Endodermal cell (in vitro differentiated cells): ENCODE measurements at regions not wholly inside any gene's neighbourhood (a gene's known extent, or its start where the extent isn't known, plus 50 kb on each side); places are given as distances from the start of the nearest gene placed in this dataset.

Experiments
- DNase-seq: peaks from one replicate; pipeline ENCODE4 v3.0.0-alpha.2; 2017
- H3K27ac ChIP-seq: 2 replicates; pipeline ENCODE4 v1.5.1; 2013; ENCODE audit warnings: mild to moderate bottlenecking, low read depth, low read length, moderate library complexity
- H3K27me3 ChIP-seq: 2 replicates; pipeline ENCODE4 v1.6.1; 2013; ENCODE audit warnings: mild to moderate bottlenecking, low read length, moderate library complexity; ENCODE audit not compliant: insufficient read depth, control insufficient read depth, poor library complexity, severe bottlenecking
- H3K36me3 ChIP-seq: 2 replicates; pipeline ENCODE4 v1.7.0; 2013; ENCODE audit warnings: mild to moderate bottlenecking, low read length, moderate library complexity; ENCODE audit not compliant: control insufficient read depth, insufficient read depth
- H3K4me1 ChIP-seq: one replicate; pipeline ENCODE4 v1.7.0; 2013; ENCODE audit warnings: low read length; ENCODE audit not compliant: control insufficient read depth, insufficient read depth
- H3K4me3 ChIP-seq: 2 replicates; pipeline ENCODE4 v1.5.1; 2013; ENCODE audit warnings: mild to moderate bottlenecking, low read length, moderate library complexity
- H3K9ac ChIP-seq: 2 replicates; pipeline ENCODE4 v1.6.1; 2013; ENCODE audit warnings: mild to moderate bottlenecking, low read length, moderate library complexity; ENCODE audit not compliant: poor library complexity, severe bottlenecking; ENCODE audit errors: extremely low read depth
- H3K9me3 ChIP-seq: 2 replicates; pipeline ENCODE4 v1.6.1; 2013; ENCODE audit warnings: mild to moderate bottlenecking, low read length, moderate library complexity; ENCODE audit not compliant: control insufficient read depth
- H3K27ac Mint-ChIP-seq: 2 replicates; pipeline ENCODE4 v1.8.0; 2020; ENCODE audit warnings: mixed read lengths
- H3K27me3 Mint-ChIP-seq: 2 replicates; pipeline ENCODE4 v1.8.0; 2021; ENCODE audit warnings: mild to moderate bottlenecking, mixed read lengths; ENCODE audit not compliant: insufficient read depth
- H3K36me3 Mint-ChIP-seq: 2 replicates; pipeline ENCODE4 v1.8.0; 2020; ENCODE audit warnings: low read depth, mixed read lengths
- H3K4me1 Mint-ChIP-seq: 2 replicates; pipeline ENCODE4 v1.8.0; 2020; ENCODE audit warnings: mixed read lengths
- H3K4me3 Mint-ChIP-seq: 2 replicates; pipeline ENCODE4 v1.8.0; 2020; ENCODE audit warnings: mild to moderate bottlenecking, moderate library complexity, mixed read lengths
- H3K9me3 Mint-ChIP-seq: 2 replicates; pipeline ENCODE4 v1.8.0; 2020; ENCODE audit warnings: mild to moderate bottlenecking, mixed read lengths
- CTCF ChIP-seq: fragments of 200-600 bp; sonication (generic); conservative IDR thresholded peaks from 2 replicates; pipeline ENCODE4 v1.5.0; 2021; ENCODE audit warnings: antibody characterized with exemption, mild to moderate bottlenecking
- WGBS, 2 experiments: methylation state at CpG; one replicate each; pipeline versions ENCODE4 v1.1.5 to v1.1.7; 2013; ENCODE audit warnings: missing lambda C conversion rate in 2 of 2, mixed read lengths in 1 of 2; ENCODE audit not compliant: insufficient coverage in 1 of 2, insufficient read length in 1 of 2; 5-methylcytosine and 5-hydroxymethylcytosine counted together

GRCh38 chrX:77060572-77060971 lies 386.6 kb upstream of the FGF16 start:
- Histone ChIP-seq H3K4me3 (no peak overlapping the region), H3K9me3 (no peaks in the 10 kb centered on the region), H3K27ac (no peak overlapping the region), H3K36me3 (no peaks in the 10 kb centered on the region), H3K27me3 (no peaks in the 10 kb centered on the region), H3K9ac (no peak overlapping the region), H3K4me1 (no peaks in the 10 kb centered on the region)
- H3K4me3 Mint-ChIP-seq = no peak overlapping the region
- H3K4me1 Mint-ChIP-seq = peaks cover 3% of the 10 kb centered on the region
- H3K9me3 Mint-ChIP-seq = peaks cover 55% of the 10 kb centered on the region
- TF ChIP-seq CTCF = no peak
- DNase-seq = no peak
- H3K27me3 Mint-ChIP-seq = peaks cover 3% of the 10 kb centered on the region
- H3K36me3 Mint-ChIP-seq = no peaks in the 10 kb centered on the region
- H3K27ac Mint-ChIP-seq = no peak overlapping the region
- WGBS, 2 experiments = 85% methylated on average over 2 of the region's 2 CpGs; no CpG with 5 or more reads in 1 of the 2 experiments

- Histone ChIP-seq H3K4me3 (no peak overlapping the region), H3K9ac (no peak overlapping the region), H3K27me3 (no peaks in the 10 kb centered on the region), H3K9me3 (no peaks in the 10 kb centered on the region), H3K4me1 (no peaks in the 10 kb centered on the region), H3K36me3 (no peaks in the 10 kb centered on the region), H3K27ac (no peak overlapping the region)
- no peak for TF ChIP-seq CTCF
- Mint-ChIP-seq H3K27ac (no peak overlapping the region), H3K9me3 (peaks cover 59% of the 10 kb centered on the region), H3K36me3 (no peaks in the 10 kb centered on the region), H3K4me3 (no peak overlapping the region), H3K4me1 (peaks cover 3% of the 10 kb centered on the region), H3K27me3 (peaks cover 3% of the 10 kb centered on the region)
- no peak for DNase-seq
Observed at GRCh38 chrX:77061022-77061421, 386.2 kb upstream of the FGF16 start.

- Histone ChIP-seq H3K4me1 (no peaks in the 10 kb centered on the region), H3K27ac (no peak overlapping the region)
- H3K9me3 Mint-ChIP-seq = peaks cover 58% of the 10 kb centered on the region
Observed at GRCh38 chrX:77061545-77061944, 385.6 kb upstream of the FGF16 start.

More at GRCh38 chrX:77061545-77061944, 385.6 kb upstream of the FGF16 start:
- Mint-ChIP-seq H3K4me1 (peaks cover 3% of the 10 kb centered on the region), H3K4me3 (no peak overlapping the region), H3K27me3 (peaks cover 3% of the 10 kb centered on the region), H3K27ac (no peak overlapping the region), H3K36me3 (no peaks in the 10 kb centered on the region)
- no peak for TF ChIP-seq CTCF
- H3K27me3 ChIP-seq = no peaks in the 10 kb centered on the region
- H3K4me3 ChIP-seq = no peak overlapping the region
- WGBS, 2 experiments = 90% methylated on average over 3 of the region's 3 CpGs; no CpG with 5 or more reads in 1 of the 2 experiments
- H3K9ac ChIP-seq = no peak overlapping the region
- no peaks in the 10 kb centered on the region for H3K9me3 ChIP-seq
- H3K36me3 ChIP-seq = no peaks in the 10 kb centered on the region
- DNase-seq = no peak
